ENCODE measurements at regions not wholly inside any gene's neighbourhood (a gene's known extent, or its start where the extent isn't known, plus 50 kb on each side); places are given as distances from the start of the nearest gene placed in this dataset.

DNA sequence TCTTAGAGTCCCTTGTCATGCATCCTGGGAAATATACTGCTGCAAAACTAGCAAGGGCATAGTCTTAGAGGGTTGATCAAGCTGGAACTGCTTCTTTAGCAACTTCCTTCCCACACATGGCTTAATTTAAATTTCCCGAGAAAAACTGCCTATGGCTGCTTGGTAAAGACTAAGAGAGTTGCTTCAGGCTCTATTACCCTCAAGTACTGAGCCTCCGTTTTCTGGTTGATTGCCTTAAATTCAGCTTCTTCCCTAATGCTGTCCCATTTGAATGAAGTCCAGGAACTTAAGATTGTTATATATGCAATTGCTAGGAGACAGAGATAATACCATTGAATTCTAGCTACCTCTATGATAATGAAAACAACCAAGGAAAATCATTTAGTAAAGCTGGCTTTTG, 385.7 kb upstream of the CYLC2 start:
- TF ChIP-seq TEAD4 (IDR thresholded peaks at IDR 0.05; ENCODE audit: low read depth, low read length) = no peak
- TF ChIP-seq GABPA (IDR thresholded peaks at IDR 0.05; ENCODE audit: borderline replicate concordance, insufficient read depth, low read length) = no peak

Measured in H1 (cell line).